T-helper 1 cell treated with Interleukin-12 subunit alpha and Interleukin-12 subunit beta and Interleukin-4 antibody, amounts not matched to agents 30 μg/mL and 1 μg/mL, for 36 hours (primary cell): ENCODE measurements at regions not wholly inside any gene's neighbourhood (a gene's known extent, or its start where the extent isn't known, plus 50 kb on each side); places are given as distances from the start of the nearest gene placed in this dataset.
"Not testable (repeated sequence)": the region's sequence is repeated elsewhere in the genome, so short reads cannot be mapped to it uniquely, and the experiment has no call there.

Experiments used
- H3K27ac Mint-ChIP-seq: one replicate; pipeline ENCODE4 v1.8.0; 2021; ENCODE audit warnings: mild to moderate bottlenecking, mixed read lengths
- H3K27me3 Mint-ChIP-seq: one replicate; pipeline ENCODE4 v1.8.0; 2021; ENCODE audit warnings: low read depth, mixed read lengths
- H3K36me3 Mint-ChIP-seq: one replicate; pipeline ENCODE4 v1.8.0; 2021; ENCODE audit warnings: low read depth, mixed read lengths
- H3K4me1 Mint-ChIP-seq: one replicate; pipeline ENCODE4 v1.8.0; 2021; ENCODE audit warnings: low read depth, mixed read lengths
- H3K4me3 Mint-ChIP-seq: one replicate; pipeline ENCODE4 v1.8.0; 2021; ENCODE audit warnings: mild to moderate bottlenecking, moderate library complexity, mixed read lengths
- H3K9me3 Mint-ChIP-seq: one replicate; pipeline ENCODE4 v1.8.0; 2021; ENCODE audit warnings: mixed read lengths

DNA sequence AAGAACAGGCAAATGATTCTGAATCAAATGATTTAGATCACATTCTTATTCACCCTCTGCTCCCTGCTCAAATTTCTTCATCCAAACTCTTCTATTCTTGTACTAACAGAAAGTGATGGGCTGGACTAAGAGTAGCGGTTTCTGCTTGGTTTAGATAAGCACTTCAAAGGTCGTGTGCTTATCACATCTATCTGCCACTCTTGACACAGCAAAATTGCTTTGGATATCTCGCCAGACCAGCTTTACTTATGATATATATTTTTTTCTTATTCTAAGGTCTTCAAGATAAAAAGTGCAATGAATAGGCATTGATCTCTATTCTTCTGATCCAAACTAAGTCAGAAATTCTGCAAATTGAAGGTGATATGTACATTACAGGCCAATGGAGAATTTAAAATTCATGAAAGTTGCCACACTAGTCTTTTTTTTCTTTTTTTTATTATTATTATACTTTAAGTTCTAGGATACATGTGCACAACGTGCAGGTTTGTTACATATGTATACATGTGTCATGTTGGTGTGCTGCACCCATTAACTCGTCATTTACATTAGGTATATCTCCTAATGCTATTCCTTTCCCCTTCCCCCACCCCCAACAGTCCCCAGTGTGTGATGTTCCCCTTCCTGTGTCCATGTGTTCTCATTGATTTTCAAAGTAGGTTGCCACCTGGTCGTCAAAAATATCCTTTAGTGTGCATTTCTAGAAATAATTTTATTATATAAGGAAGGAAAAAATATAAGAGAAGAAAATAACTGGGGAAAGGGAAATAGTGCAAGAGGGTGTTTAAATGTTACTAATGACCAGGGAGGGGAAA lies 1941.0 kb upstream of the RAG2 start:
- Mint-ChIP-seq H3K4me1 (no peaks in the 10 kb centered on the region), H3K9me3 (peaks cover 22% of the 10 kb centered on the region), H3K27ac (no peak overlapping the region), H3K36me3 (no peaks in the 10 kb centered on the region), H3K27me3 (no peaks in the 10 kb centered on the region), H3K4me3 (no peak overlapping the region)

DNA sequence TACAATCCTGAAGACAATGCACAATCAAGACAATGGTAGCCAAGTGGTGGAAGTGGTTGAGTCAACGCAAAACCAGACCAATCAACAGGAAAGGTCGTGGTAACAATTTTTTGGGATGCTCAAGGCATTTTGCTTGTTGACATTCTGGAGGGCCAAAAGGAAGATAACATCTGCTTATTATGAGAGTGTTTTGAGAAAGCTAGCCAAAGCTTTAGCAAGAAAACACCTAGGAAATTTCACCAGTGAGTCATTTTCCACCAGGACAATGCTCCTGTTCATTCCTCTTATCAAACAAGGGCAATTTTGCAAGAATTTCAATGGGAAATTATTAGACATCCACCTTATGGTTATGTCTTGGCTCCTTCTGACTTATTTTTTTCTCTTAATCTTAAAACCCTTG lies 1932.2 kb upstream of the RAG2 start:
- Mint-ChIP-seq H3K4me1 (no peaks in the 10 kb centered on the region), H3K9me3 (peaks cover 28% of the 10 kb centered on the region), H3K4me3 (no peak overlapping the region), H3K27ac (no peak overlapping the region), H3K36me3 (no peaks in the 10 kb centered on the region), H3K27me3 (no peaks in the 10 kb centered on the region)

DNA sequence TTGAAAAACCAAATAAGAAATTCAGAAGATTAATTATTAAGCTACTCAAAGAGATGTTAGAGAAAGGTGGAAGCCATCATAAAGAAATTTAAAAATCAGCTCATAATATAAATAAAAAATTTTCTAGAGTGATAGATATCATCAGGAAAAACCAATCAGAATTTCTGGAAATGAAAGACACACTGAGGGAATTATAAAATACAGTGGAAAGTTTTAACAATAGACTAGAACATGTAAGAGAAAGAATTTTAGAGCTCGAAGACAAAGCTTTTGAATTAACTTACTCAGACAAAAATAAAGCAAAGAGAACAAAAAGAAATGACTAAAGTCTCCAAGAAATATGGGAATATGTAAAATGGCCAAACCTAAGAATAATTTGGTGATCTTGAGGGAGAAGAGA lies 1926.9 kb upstream of the RAG2 start:
- H3K27me3 Mint-ChIP-seq, result no peaks in the 10 kb centered on the region
- H3K9me3 Mint-ChIP-seq, result peaks cover 27% of the 10 kb centered on the region
- H3K4me3 Mint-ChIP-seq, result no peak overlapping the region
- no peaks in the 10 kb centered on the region for H3K4me1 Mint-ChIP-seq
- H3K36me3 Mint-ChIP-seq, result no peaks in the 10 kb centered on the region
- H3K27ac Mint-ChIP-seq, result no peak overlapping the region

DNA sequence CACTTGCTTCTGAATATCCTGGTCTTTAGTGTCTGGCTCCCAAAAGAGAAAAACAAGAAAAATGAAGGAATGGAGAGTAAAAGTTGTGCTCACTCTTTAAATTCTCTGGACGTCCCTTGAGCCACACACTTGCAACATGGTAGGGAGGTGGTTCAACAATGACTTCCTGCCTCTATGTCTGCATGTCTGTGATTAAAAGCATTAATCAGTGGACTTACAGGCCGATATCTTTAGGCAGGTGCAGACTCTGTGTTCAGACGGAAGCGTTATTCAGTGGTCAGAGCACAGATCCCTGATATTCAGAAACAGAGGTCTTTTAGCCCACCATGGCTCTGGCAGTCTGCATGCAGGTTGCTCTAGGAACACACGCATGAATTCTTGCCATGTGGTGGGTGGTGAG lies 1920.0 kb upstream of the RAG2 start:
- no peak overlapping the region for H3K27ac Mint-ChIP-seq
- H3K36me3 Mint-ChIP-seq, result no peaks in the 10 kb centered on the region
- no peaks in the 10 kb centered on the region for H3K27me3 Mint-ChIP-seq
- H3K4me3 Mint-ChIP-seq, result no peak overlapping the region
- no peaks in the 10 kb centered on the region for H3K4me1 Mint-ChIP-seq
- peaks cover 21% of the 10 kb centered on the region for H3K9me3 Mint-ChIP-seq

DNA sequence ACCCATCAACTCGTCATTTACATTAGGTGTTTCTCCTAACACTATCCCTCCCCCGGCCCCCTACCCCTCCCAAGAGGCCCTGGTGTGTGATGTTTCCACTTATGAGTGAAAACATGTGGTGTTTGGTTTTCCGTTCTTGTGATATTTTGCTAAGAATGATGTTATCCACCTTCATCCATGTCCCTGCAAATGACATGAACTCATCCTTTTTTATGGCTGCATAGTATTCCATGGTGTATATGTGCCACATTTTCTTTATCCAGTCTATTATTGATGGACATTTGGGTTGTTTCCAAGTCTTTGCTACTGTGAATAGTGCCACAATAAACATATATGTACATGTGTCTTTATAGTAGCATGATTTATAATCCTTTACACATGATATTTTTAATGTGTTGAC lies 1914.8 kb upstream of the RAG2 start:
- H3K27me3 Mint-ChIP-seq, H3K4me1 Mint-ChIP-seq, H3K4me3 Mint-ChIP-seq, H3K27ac Mint-ChIP-seq, H3K36me3 Mint-ChIP-seq: not testable (repeated sequence)
- peaks cover 31% of the 10 kb centered on the region for H3K9me3 Mint-ChIP-seq

DNA sequence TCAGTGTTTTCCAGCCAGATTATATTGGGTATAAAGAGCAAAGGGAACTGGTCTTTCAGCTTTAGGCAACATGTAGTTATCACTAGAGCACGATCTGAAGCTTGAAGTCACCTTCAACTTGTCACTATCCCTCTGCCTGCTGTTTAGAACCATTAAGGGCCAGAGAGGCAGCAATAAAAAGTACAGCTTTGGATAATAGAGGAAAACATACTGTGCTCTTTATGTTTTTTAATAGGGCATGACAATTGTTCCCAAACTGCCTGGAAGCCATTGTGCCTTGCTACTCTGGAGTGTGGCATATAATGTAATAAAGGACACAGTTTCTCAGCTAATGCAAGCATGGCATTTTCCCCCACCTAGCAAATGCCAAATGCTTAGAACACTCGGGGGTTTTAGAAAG lies 1912.0 kb upstream of the RAG2 start:
- H3K4me3 Mint-ChIP-seq, result no peak overlapping the region
- H3K9me3 Mint-ChIP-seq, result peaks cover 38% of the 10 kb centered on the region
- no peak overlapping the region for H3K27ac Mint-ChIP-seq
- no peaks in the 10 kb centered on the region for H3K27me3 Mint-ChIP-seq
- H3K36me3 Mint-ChIP-seq, result no peaks in the 10 kb centered on the region
- H3K4me1 Mint-ChIP-seq, result no peaks in the 10 kb centered on the region

DNA sequence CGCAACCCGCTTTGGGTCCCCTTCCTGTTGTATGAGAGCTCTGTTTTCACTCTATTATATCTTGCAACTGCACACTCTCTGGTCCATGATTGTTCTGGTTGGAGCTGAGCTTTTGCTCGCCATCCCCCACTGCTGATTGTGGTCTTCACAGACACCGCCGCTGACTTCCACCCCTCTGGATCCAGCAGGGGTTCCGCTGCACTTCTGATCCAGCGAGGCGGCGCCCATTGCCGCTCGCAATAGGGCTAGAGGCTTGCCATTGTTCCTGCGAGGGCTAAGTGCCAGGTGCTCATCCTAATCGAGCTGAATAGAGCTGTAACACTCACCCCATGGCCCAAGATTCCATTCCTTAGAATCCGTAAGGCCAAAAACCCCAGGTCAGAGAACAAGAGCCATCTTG lies 1905.8 kb upstream of the RAG2 start:
- no peaks in the 10 kb centered on the region for H3K27me3 Mint-ChIP-seq
- H3K4me1 Mint-ChIP-seq, result no peaks in the 10 kb centered on the region
- H3K27ac Mint-ChIP-seq, result no peak overlapping the region
- no peaks in the 10 kb centered on the region for H3K36me3 Mint-ChIP-seq
- H3K9me3 Mint-ChIP-seq, result peaks cover 40% of the 10 kb centered on the region
- no peak overlapping the region for H3K4me3 Mint-ChIP-seq

DNA sequence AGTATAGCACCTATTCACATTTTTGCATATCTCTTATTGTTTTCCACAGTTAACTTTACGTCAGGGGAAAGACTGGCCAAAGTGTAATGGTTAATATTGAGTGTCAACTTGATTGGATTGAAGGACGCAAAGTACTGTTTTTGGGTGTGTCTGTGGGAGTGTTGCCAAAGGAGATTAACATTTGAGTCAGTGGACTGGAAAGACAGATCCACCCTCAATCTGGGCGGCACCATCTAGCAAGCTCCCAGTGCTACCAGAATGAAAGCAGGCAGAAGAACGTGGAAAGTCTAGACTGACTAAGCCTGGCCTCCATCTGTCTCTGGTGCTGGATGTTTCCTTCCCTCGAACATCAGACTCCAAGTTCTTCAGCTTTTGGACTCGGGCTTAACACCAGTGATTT lies 1900.7 kb upstream of the RAG2 start:
- H3K36me3 Mint-ChIP-seq, result no peaks in the 10 kb centered on the region
- H3K9me3 Mint-ChIP-seq, result peaks cover 38% of the 10 kb centered on the region
- H3K4me3 Mint-ChIP-seq, result no peak overlapping the region
- H3K4me1 Mint-ChIP-seq, result no peaks in the 10 kb centered on the region
- H3K27me3 Mint-ChIP-seq, result no peaks in the 10 kb centered on the region
- no peak overlapping the region for H3K27ac Mint-ChIP-seq

DNA sequence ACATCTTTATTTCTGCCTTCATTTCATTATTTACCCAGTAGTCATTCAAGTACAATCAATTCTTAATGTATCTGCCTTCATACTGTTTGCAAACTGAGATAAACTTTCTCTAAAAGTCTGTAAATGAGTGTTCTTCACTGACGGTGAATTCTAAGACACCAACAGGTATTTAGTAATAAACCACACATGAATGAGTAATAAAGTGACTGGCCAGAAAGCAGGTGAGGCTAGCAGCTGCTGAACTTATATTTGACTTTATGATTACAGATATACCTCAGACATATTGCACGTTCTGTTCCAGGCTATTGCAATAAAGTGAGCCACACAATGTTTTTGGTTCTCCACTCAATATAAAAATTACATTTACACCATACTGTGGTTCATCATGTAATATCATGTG lies 1894.0 kb upstream of the RAG2 start:
- H3K4me1 Mint-ChIP-seq, result no peaks in the 10 kb centered on the region
- H3K9me3 Mint-ChIP-seq, result peaks cover 33% of the 10 kb centered on the region
- H3K36me3 Mint-ChIP-seq, result no peaks in the 10 kb centered on the region
- no peak overlapping the region for H3K4me3 Mint-ChIP-seq
- H3K27ac Mint-ChIP-seq, result no peak overlapping the region
- H3K27me3 Mint-ChIP-seq, result no peaks in the 10 kb centered on the region

DNA sequence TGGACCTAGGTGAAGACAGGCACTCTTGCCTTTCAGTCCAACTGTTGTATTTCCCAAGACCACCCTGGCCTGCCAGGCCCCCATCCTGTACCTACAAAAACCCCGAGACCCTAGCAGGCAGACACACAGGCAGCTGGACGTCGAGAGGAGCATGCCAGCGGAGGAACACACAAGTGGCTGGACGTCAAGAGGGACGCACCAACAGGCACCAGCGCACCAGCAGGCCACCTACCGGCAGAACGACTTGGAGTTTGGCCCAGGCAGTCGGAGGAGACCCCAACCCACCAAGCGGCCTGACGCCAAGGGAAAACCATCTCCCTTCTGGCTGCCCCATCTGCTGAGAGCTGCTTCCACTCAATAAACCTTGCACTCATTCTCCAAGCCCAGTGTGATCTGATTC lies 1883.4 kb upstream of the RAG2 start:
- no peaks in the 10 kb centered on the region for H3K4me1 Mint-ChIP-seq
- H3K27me3 Mint-ChIP-seq, result no peaks in the 10 kb centered on the region
- no peaks in the 10 kb centered on the region for H3K36me3 Mint-ChIP-seq
- H3K9me3 Mint-ChIP-seq, result peaks cover 16% of the 10 kb centered on the region
- H3K4me3 Mint-ChIP-seq, result no peak overlapping the region
- no peak overlapping the region for H3K27ac Mint-ChIP-seq

DNA sequence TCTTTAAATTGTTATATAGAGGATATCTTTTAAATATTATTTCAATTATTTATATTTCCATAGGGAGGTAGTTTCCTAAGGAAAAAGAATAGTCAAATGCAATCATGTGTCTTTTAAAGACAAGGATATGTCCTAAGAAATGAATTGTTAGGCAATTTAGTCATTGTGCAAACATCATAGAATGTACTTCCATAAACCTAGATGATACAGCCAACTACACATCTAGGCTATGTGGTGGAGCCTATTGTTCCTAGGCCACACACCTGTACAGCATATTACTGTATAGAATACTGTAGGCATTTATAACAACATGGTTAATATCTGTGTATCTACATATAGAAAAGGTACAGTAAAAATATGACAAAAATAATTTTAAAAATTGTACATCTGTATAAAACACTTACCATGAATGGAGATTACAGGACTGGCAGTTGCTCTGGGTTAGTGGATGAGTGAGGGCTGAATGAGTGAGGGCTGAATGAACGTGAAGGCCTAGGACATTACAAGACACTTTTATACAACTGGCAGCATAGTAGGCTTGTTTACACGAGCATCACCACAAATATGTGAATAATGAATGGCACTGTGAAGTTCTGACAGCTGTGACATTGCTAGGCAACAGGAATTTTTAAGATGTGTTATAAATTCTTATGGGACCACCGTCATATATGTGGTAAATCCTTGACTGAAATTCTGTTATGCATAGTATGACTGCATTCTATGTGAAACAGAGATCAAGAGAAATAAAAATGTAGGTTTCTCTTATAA lies 1879.0 kb upstream of the RAG2 start:
- Mint-ChIP-seq H3K9me3 (peaks cover 28% of the 10 kb centered on the region), H3K4me1 (no peaks in the 10 kb centered on the region), H3K27ac (no peak overlapping the region)

DNA sequence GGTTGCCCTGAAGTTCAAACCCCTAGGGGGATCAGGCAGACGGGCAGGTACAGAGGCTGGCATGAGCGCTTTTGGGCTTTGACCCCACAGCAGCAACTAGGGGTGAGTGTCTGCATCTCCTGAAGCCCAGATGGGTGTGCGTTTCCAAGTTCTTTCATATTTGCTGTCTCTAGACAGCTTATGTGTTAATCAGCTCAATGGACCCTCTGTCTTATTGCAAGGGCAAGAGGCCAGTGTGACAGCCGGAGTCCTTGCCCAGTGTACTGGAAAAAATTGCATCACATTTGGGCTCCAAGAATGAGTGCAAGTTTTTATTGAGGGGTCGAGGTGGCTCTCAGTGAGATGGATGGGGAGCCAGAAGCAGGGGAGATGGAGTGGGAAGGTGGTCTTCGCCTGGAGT lies 1863.7 kb upstream of the RAG2 start:
- Mint-ChIP-seq H3K27ac (no peak overlapping the region), H3K9me3 (peaks cover 21% of the 10 kb centered on the region), H3K27me3 (no peaks in the 10 kb centered on the region), H3K36me3 (no peaks in the 10 kb centered on the region), H3K4me3 (no peak overlapping the region), H3K4me1 (no peaks in the 10 kb centered on the region)

More for the DNA sequence above, 1879.0 kb upstream of the RAG2 start:
- H3K27me3 Mint-ChIP-seq, result no peaks in the 10 kb centered on the region
- H3K4me3 Mint-ChIP-seq, result no peak overlapping the region
- H3K36me3 Mint-ChIP-seq, result no peaks in the 10 kb centered on the region

DNA sequence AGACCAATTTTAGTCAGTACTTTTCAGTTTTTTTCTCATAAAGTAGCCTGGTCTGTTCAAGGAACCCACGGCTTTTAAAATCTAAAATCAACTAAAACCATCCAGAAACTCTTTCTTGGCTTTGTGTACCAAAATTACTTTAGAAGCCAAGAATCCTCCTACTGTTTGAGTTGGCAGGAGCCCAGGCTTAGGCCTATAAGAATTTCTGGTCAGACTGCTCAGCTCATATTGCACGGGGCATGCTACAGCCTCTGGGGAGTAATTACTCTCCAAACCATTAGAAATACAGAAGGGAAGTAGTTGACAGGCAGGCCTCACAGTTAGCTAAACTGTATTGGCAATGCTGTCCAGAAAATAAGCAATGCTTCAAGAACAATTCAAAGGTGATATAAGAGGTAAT lies 1862.9 kb upstream of the RAG2 start:
- H3K4me1 Mint-ChIP-seq, result no peaks in the 10 kb centered on the region
- peaks cover 19% of the 10 kb centered on the region for H3K9me3 Mint-ChIP-seq
- H3K36me3 Mint-ChIP-seq, result no peaks in the 10 kb centered on the region
- H3K27me3 Mint-ChIP-seq, result no peaks in the 10 kb centered on the region
- H3K27ac Mint-ChIP-seq, result no peak overlapping the region
- H3K4me3 Mint-ChIP-seq, result no peak overlapping the region

DNA sequence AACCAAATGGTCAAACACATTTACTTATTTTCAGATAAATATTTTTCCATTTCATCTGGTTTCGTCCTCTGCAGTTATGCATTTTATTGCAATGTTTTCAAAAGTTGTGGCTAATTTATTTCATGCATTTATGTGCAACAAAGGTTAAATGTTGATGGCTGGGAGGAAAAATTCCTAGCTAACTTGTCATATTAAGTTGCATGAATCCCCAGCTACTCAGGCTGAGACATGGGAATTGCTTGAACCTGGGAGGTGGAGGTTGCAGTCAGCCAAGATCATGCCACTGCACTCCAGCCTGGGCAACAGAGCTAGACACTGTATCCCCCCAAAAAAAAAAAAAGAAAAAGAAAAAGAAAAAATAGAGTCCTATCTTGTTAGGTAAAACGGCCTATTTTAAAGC lies 1862.4 kb upstream of the RAG2 start:
- Mint-ChIP-seq H3K4me3 (no peak overlapping the region), H3K4me1 (no peaks in the 10 kb centered on the region), H3K27ac (no peak overlapping the region), H3K9me3 (peaks cover 14% of the 10 kb centered on the region), H3K27me3 (no peaks in the 10 kb centered on the region), H3K36me3 (no peaks in the 10 kb centered on the region)

DNA sequence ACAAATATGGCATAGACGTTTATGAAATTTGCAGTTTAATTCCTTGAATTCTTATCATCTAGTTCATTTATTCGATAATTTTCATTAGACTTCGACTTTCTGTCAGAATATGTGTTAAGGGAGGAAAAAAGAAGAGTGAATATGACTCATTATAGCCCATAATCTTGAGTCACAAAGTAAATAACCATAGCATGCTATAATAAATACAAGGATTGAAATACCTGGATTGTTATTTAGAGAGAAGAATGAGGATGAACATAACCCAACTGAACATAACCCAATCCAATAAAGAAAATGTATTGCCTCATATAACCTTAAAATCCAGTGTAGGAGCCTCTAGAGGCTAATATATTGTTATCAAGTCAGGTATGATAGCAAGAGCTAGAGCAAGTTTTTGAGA lies 1858.3 kb upstream of the RAG2 start:
- Mint-ChIP-seq H3K4me3 (no peak overlapping the region), H3K27me3 (no peaks in the 10 kb centered on the region), H3K4me1 (no peaks in the 10 kb centered on the region), H3K36me3 (no peaks in the 10 kb centered on the region), H3K9me3 (peaks cover 15% of the 10 kb centered on the region), H3K27ac (no peak overlapping the region)
